GM23248 (cell line): ENCODE measurements at regions not wholly inside any gene's neighbourhood (a gene's known extent, or its start where the extent isn't known, plus 50 kb on each side); places are given as distances from the start of the nearest gene placed in this dataset.

Source experiments
- DNase-seq: peaks from one replicate; pipeline ENCODE4 v3.0.0-alpha.2; 2015
- H2AFZ ChIP-seq: fragments of 200-600 bp; sonication (generic); 2 replicates; pipeline ENCODE4 v1.6.1; 2016; ENCODE audit warnings: antibody characterized with exemption
- H3F3A ChIP-seq: fragments of 200-600 bp; sonication (generic); 2 replicates; pipeline ENCODE4 v1.6.1; 2016; ENCODE audit warnings: mild to moderate bottlenecking, antibody characterized with exemption, mixed run types; ENCODE audit not compliant: insufficient read depth
- H3K27ac ChIP-seq: fragments of 200-600 bp; sonication (generic); 2 replicates; pipeline ENCODE4 v1.5.1; 2016; ENCODE audit warnings: mild to moderate bottlenecking
- H3K27me3 ChIP-seq: fragments of 200-600 bp; sonication (generic); replicated peaks from 2 replicates; pipeline ENCODE4 v1.6.1; 2016; ENCODE audit warnings: mild to moderate bottlenecking; ENCODE audit not compliant: insufficient read depth
- H3K36me3 ChIP-seq: fragments of 200-600 bp; sonication (generic); 2 replicates; pipeline ENCODE4 v1.6.1; 2016; ENCODE audit warnings: low read depth, mild to moderate bottlenecking
- H3K4me1 ChIP-seq: fragments of 200-600 bp; sonication (generic); 2 replicates; pipeline ENCODE4 v1.6.1; 2016; ENCODE audit warnings: mild to moderate bottlenecking; ENCODE audit not compliant: insufficient read depth
- H3K4me2 ChIP-seq: fragments of 200-600 bp; sonication (generic); one replicate; pipeline ENCODE4 v1.6.1; 2016; ENCODE audit warnings: mild to moderate bottlenecking; ENCODE audit not compliant: unreplicated experiment
- H3K4me3 ChIP-seq: fragments of 200-600 bp; sonication (generic); 2 replicates; pipeline ENCODE4 v1.5.1; 2016; ENCODE audit warnings: mild to moderate bottlenecking
- H3K79me2 ChIP-seq: fragments of 200-600 bp; sonication (generic); 2 replicates; pipeline ENCODE4 v1.6.1; 2016; ENCODE audit warnings: mild to moderate bottlenecking; ENCODE audit not compliant: insufficient read depth
- H3K9ac ChIP-seq: fragments of 200-600 bp; sonication (generic); 2 replicates; pipeline ENCODE4 v1.6.1; 2016; ENCODE audit warnings: mild to moderate bottlenecking
- H3K9me2 ChIP-seq: fragments of 200-600 bp; sonication (generic); 2 replicates; pipeline ENCODE4 v1.6.1; 2016; ENCODE audit warnings: mixed run types, mild to moderate bottlenecking, moderate library complexity; ENCODE audit not compliant: insufficient read depth
- H3K9me3 ChIP-seq: fragments of 200-600 bp; sonication (generic); one replicate; pipeline ENCODE4 v1.6.1; 2017; ENCODE audit warnings: low read depth
- H4K20me1 ChIP-seq: fragments of 200-600 bp; sonication (generic); 2 replicates; pipeline ENCODE4 v1.6.0; 2016; ENCODE audit not compliant: insufficient read depth
- EZH2 ChIP-seq: fragments of 200-600 bp; sonication (generic); IDR thresholded peaks from 2 replicates; pipeline ENCODE4 v1.6.1; 2018; ENCODE audit warnings: antibody characterized with exemption, mild to moderate bottlenecking; ENCODE audit not compliant: insufficient read depth, poor library complexity, severe bottlenecking
- EZH2phosphoT487 ChIP-seq: fragments of 200-600 bp; sonication (generic); IDR thresholded peaks from 2 replicates; pipeline ENCODE4 v1.6.1; 2018; ENCODE audit warnings: antibody characterized with exemption, moderate library complexity, mild to moderate bottlenecking, low read depth; ENCODE audit not compliant: insufficient read depth
- WGBS, 2 experiments: methylation state at CpG; one replicate each; pipeline ENCODE4 v1.1.6; 2015 to 2017; ENCODE audit warnings: low lambda C conversion rate in 2 of 2, low coverage in 1 of 2; ENCODE audit errors: missing lambda C conversion rate in 2 of 2; 5-methylcytosine and 5-hydroxymethylcytosine counted together
- in situ Hi-C: fragments of 300-500 bp; cut with MboI; formaldehyde crosslinking; loops from 2 replicates; pipeline ENCODE4 v1.15.0; 2020

DNA sequence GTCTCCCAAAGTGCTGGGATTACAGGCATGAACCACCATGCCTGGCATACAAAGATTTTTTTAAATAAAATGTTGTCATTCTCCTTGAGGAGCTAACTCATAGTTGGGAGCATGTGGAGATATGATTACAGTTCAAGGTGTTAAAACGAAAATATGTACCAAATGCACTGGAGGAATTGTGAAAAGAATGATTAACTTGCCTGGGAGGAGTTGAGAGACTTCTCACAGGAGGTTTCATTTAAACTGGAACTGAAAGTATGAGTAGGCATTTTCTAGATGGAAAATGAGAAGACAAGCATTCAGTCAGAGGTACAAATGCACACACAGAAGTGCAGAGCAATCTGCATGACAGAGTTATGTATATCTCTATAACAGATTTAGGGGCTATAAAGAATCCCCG, 126.6 kb upstream of the PDE1A start:
- H3K79me2 ChIP-seq: no peaks in the 10 kb centered on the region
- no peak for DNase-seq
- no peaks in the 10 kb centered on the region for H3K36me3 ChIP-seq
- no peaks in the 10 kb centered on the region for H3F3A ChIP-seq
- H3K9me2 ChIP-seq: no peaks in the 10 kb centered on the region
- no peak overlapping the region for H3K4me2 ChIP-seq
- no peak overlapping the region for H3K27ac ChIP-seq
- in situ Hi-C loops: no loop called here
- H3K27me3 ChIP-seq: no peaks in the 10 kb centered on the region
- no peaks in the 10 kb centered on the region for H3K9me3 ChIP-seq
- H3K4me1 ChIP-seq: peaks cover 6% of the 10 kb centered on the region
- H2AFZ ChIP-seq: no peak overlapping the region
- no peak overlapping the region for H3K4me3 ChIP-seq
- TF ChIP-seq EZH2phosphoT487 (no peak), EZH2 (no peak)
- H3K9ac ChIP-seq: no peak overlapping the region
- WGBS, 2 experiments: 57 to 76% methylated on average over 2 of the region's 2 CpGs
- H4K20me1 ChIP-seq: no peaks in the 10 kb centered on the region

- Histone ChIP-seq H3K27ac (no peak overlapping the region), H3K4me3 (no peak overlapping the region), H3K4me2 (no peak overlapping the region), H3K4me1 (peaks cover 9% of the 10 kb centered on the region; the same call in 1 of the 2 replicates), H3K9me3 (no peaks in the 10 kb centered on the region), H3K9me2 (no peaks in the 10 kb centered on the region), H3K27me3 (no peaks in the 10 kb centered on the region), H3K36me3 (no peaks in the 10 kb centered on the region), H4K20me1 (no peaks in the 10 kb centered on the region), H3K9ac (no peak overlapping the region), H3F3A (peaks cover 4% of the 10 kb centered on the region; the same call in 1 of the 2 replicates), H3K79me2 (no peaks in the 10 kb centered on the region), H2AFZ (no peak overlapping the region)
- in situ Hi-C loops: no loop called here
- TF ChIP-seq EZH2phosphoT487 (no peak), EZH2 (no peak)
- WGBS, 2 experiments: 71 to 75% methylated on average over 4 of the region's 4 CpGs
- DNase-seq: no peak
Observed at GRCh38 chr2:182554950-182555349, 128.1 kb upstream of the PDE1A start.

GRCh38 chr2:182558564-182558963, 131.7 kb upstream of the PDE1A start:
- Histone ChIP-seq H3K4me2 (no peak overlapping the region), H3K27me3 (no peaks in the 10 kb centered on the region), H4K20me1 (no peaks in the 10 kb centered on the region), H3K36me3 (no peaks in the 10 kb centered on the region), H3K4me3 (no peak overlapping the region), H3K4me1 (peaks cover 9% of the 10 kb centered on the region; the same call in 1 of the 2 replicates), H3K9ac (no peak overlapping the region), H3K9me2 (no peaks in the 10 kb centered on the region), H3K79me2 (no peaks in the 10 kb centered on the region), H2AFZ (no peak overlapping the region), H3F3A (peaks cover 4% of the 10 kb centered on the region; the same call in 1 of the 2 replicates), H3K9me3 (no peaks in the 10 kb centered on the region), H3K27ac (no peak overlapping the region)
- no peak for DNase-seq
- WGBS, 2 experiments: 16 to 21% methylated on average over 1 of the region's 1 CpG
- in situ Hi-C loops: no loop called here
- TF ChIP-seq EZH2phosphoT487: no peak
- no peak for TF ChIP-seq EZH2

DNA sequence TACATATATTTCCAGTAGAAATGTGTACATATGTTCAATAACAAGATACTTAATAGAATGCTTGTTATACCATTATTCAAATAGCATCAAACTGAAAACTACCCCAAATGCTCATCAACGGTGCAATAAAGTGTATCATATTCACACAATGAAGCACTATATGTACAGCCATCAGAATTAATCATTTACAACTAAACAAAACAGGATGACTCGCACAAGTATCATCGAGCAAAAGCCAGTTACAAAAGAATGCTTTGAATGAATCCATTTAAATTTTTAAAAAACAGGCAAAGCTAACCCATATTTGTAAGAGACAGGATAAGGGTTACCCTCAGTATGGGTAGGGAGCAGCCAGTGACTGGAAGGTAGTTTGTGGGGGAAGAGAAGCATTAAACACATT, 132.8 kb upstream of the PDE1A start:
- H3K79me2 ChIP-seq: no peaks in the 10 kb centered on the region
- no peak overlapping the region for H3K4me2 ChIP-seq
- 34% methylated on average over 3 of the region's 3 CpGs for WGBS, 2 experiments
- H3K27ac ChIP-seq: no peak overlapping the region
- no peaks in the 10 kb centered on the region for H3K36me3 ChIP-seq
- peaks cover 4% of the 10 kb centered on the region; the same call in 1 of the 2 replicates for H3F3A ChIP-seq
- H3K9ac ChIP-seq: no peak overlapping the region
- DNase-seq: peak; percentile 72
- no peaks in the 10 kb centered on the region for H3K9me3 ChIP-seq
- no peak for TF ChIP-seq EZH2
- no peak for TF ChIP-seq EZH2phosphoT487
- no peak overlapping the region for H2AFZ ChIP-seq
- H4K20me1 ChIP-seq: no peaks in the 10 kb centered on the region
- H3K9me2 ChIP-seq: no peaks in the 10 kb centered on the region
- H3K4me3 ChIP-seq: no peak overlapping the region
- H3K4me1 ChIP-seq: peaks cover 9% of the 10 kb centered on the region; the same call in 1 of the 2 replicates
- no peaks in the 10 kb centered on the region for H3K27me3 ChIP-seq
- in situ Hi-C loops: no loop called here
